HL-60 (cell line): ENCODE measurements at regions not wholly inside any gene's neighbourhood (a gene's known extent, or its start where the extent isn't known, plus 50 kb on each side); places are given as distances from the start of the nearest gene placed in this dataset.

ENCODE experiments used
- CTCF ChIP-seq: IDR thresholded peaks from one replicate; pipeline ENCODE4 v1.5.1; 2011; ENCODE audit warnings: low read length, control low read depth, inconsistent platforms; ENCODE audit not compliant: insufficient read depth
- GABPA ChIP-seq: IDR thresholded peaks from 2 replicates; pipeline ENCODE4 v1.6.1; 2012; ENCODE audit warnings: low read depth
- POLR2AphosphoS5 ChIP-seq: IDR thresholded peaks from 2 replicates; pipeline ENCODE4 v1.6.1; 2012; ENCODE audit warnings: low read depth
- REST ChIP-seq: IDR thresholded peaks from 2 replicates; pipeline ENCODE4 v1.6.1; 2012; ENCODE audit warnings: low read depth; ENCODE audit not compliant: insufficient replicate concordance

GRCh38 chr15:96472681-96473080 is 142.2 kb downstream of the NR2F2 start:
- TF ChIP-seq CTCF (no peak), POLR2AphosphoS5 (no peak), REST (no peak), GABPA (no peak)
